Astrocyte of the hippocampus (primary cell): ENCODE measurements at regions not wholly inside any gene's neighbourhood (a gene's known extent, or its start where the extent isn't known, plus 50 kb on each side); places are given as distances from the start of the nearest gene placed in this dataset.

ENCODE experiments used
- DNase-seq: peaks from one replicate; pipeline ENCODE4 v3.0.0; 2011; ENCODE audit warnings: low read depth, low spot score

DNA sequence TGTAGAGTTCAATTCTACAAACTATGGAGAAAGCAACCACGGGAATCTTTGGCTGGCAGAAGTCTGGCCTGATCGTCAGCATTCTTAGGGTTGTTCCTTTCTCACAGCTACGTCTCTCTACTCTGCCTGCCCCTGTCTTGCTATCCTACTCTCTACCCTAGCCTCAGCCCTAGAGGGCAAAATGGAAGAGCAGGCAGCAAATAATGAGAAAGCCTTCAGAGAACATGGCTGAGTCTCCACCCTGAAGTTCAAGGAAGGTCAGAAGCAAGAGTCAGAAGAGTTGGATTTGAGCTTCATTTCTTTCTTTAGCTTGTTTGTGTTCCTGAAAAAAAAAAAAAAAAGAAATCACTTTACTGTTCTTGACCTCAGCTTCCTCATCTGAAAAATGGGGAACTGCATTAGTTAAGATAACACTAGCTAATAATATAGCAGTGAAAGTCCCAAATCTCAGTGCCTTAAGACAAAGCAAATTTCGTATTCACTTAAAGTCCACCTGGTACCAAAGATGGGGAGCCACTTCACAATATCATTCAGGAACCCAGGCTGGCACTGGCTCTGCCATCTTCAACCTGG, 50.2 kb upstream of the CCND2 start:
- DNase-seq, result no peak

DNA sequence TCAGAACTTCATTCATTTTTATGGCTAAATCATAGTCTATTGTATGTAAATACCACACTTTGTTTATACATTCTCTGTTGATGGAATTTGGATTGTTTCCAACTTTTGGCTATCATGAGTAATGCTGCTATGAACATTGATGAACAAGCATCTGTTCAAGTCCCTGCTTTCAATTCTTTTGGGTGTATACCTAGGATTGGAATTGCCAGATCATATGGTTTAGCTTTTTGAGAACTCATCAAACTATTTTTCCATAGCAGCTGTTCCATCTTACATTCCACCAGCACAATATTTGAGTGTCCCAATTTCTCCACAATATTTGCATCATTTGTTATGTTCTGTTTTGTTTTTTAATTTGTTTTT, 52.3 kb upstream of the CCND2 start:
- no peak for DNase-seq

DNA sequence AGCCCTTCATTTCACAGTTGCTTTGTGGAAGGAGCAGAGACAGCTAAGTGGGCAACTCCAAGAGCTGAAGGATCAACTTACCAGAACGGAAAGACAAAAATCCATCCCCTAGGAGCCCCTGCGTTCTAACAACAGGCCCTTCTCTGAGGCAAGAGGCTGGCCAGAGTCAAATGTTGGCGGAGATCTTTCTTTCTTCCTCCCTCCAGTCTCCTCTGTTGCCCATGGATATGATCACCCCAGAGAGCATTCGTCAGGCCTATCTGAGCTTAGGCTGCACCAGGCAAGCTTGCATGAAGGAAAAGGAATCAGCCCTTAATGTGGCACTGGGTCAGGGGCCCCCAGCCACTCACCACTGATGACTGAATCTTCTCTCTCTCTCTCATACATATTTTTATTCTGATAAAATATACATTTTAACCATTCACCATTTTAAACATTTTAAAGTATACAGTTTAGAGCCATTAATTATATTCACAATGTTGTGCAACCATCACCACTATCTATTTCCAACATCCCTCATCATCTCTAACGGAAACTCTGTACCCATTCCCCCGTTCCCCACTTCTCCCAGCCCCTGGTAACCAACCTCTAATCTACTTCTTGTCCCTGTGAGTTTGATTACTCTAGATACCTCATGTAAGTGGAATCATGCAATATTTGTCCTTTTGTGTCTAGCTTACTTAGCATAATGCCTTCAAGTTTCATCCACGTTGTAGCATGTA, 52.9 kb upstream of the CCND2 start:
- no peak for DNase-seq

DNA sequence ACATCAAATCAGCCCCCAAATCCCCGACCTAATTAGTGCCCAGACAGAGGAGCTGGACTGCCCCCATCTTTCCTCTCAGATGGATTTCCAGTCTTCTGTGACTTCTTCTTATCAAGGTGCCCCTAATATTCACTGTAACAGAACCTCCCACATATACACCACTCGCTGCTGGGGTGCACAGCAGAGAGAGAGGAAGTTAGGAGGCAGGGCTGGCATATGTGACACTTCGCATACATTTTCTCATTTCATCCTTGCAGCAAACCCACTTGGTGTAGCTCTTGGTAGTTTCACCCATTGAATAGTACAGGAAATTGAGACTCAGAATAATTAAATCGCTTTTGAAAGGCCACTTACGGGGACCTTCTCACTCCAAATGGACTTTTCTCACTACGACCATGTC, 56.5 kb upstream of the CCND2 start:
- no peak for DNase-seq

DNA sequence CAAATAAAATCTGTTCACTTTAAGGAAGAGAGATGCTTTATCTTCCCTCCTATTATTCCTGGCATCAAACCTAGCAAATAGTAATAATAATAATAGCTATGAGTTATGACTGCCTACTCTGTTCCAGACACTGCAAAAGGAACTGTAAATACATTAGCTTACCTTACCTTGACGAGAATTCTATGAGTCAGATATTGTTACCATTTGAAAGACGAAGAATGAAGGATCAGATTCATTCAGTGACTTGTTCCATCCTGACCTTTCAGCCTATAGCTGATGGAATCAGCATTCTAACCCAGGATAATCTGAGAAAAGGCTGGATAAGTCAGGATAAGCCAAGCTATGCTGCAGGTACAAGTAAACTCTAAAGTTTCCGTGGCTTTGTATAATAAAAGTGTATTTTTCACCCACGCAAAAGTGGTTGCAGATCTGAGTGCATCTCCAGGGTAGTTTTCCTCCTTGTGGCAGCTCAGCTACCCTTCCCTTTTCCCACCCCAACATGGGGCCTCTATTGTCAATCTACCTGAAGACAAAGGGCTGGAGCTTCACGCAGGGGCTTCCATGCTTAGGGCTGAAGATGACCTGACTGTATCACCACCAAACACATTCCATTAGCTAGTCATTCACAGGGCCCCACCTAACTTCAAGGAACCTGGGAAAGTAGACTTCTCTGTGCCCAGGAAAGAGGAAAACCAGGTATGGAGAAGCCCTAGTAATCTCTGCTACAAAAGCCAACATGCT, 57.2 kb upstream of the CCND2 start:
- DNase-seq, result no peak

DNA sequence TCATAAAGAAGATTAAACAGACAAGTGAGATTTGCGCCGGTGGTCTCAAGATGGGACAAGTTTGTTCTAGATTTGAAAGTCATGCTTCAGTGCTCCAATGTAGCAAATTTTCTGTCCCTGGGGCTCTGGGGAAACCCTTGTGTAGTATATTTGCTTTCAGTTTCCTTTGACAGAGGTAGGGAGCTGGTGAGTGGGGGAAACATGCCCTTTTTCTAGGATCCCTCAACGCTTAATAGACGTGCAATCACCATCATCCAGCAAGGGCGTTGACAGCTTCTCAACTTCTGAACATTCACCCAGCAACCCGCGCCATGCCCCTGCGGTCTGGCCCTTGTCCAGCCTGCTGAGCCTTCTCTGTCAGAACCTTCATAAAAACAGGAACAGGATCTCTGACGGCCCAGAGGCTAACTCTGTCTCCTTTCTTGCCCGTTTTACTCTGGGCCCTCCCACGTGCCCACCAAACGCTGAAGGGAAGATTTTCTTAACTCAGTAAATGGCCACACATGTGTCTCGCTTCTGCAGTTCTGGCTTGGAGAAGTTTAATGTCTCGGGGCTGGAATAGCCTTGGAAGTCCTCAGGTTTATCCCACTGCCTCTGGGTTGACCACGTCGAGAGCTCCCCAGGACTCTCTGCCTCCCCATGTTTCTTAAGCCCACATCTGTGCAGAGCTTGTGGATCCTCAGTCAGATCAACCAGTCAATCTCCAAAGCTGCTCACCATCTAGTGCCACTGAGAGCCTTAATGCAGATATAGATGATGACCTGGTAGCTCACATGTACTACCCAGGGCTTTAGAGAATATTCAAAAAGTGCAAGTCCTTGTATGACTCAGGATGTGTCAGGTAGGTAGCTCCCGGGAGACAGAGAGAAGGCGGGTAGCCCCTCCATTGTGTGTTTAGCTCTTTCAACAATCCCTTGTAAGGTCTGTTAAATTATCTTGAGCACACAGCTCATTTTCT, 58.1 kb upstream of the CCND2 start:
- no peak for DNase-seq

DNA sequence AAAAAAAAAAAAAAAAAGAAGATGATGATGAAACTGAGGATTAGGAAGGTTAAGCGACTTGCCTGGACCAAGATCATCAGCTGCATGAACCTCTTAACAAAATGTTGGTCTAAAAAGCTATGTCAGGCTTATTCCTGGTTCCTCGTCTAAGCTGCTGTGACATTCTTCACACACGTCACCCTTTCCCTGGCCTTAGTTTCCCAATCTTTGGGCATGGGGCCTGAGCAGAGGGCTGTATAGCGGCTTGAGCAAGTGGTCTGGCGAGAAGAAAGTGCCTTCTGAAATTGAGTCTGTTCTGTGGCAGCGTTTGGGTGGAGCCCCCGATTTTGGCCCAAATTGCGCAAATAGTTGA, 58.7 kb upstream of the CCND2 start:
- DNase-seq, result no peak

DNA sequence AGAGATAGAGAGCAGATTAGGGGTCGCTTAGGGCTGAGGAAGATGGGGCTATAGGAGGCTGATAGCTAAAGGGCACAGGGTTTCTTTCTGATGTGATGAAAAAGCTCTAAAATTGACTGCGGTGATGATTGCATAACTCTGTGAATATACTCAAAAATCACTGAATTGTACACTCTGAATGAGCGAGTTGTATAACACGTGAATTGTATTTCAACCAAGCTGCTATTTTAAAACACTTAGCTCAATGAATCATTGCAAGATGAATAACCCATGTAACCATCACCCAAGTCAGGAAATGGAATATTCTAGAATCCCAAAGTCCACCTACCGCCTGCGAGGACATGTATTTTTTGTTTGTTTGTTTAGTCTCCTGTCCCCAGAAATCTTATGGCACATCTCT, 60.1 kb upstream of the CCND2 start:
- DNase-seq, result no peak

DNA sequence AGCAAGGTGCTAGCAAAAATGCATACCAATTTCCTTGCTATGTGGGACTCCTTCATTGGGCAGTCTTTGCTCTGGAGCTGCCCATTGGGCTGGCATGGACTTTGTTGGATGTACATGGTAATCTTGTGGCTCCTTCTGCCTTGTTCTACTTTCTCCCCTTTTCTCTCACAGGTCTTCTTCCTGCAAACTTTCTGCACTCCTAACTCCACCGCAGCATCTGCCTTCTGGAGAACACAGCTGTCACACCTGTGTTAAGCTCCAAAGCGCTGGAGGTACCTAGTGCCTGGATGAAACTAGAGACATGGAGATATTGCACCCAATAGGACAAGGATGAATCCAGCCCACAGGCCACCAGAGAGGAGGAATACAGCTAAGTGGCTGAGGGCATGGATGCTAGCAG, 60.7 kb upstream of the CCND2 start:
- DNase-seq, result no peak

DNA sequence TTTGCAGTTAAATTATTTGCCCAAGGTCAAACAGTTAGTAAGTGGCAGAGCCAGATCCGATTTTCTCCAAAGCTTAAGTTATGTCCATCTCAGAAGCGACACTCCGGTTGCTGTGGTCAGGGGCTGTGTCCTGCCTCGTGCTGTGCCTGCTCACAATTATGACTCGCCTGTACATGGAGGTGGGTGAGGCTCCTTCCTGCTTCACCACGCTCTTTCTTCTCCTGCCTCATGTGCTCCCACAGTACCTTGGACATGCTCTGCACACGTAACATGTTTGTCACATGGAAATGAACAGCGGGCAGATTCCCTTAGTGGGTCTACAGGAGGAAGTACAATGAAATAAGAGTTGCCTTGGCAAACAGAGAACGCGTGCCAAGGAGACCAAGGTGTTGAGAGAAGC, 62.2 kb upstream of the CCND2 start:
- DNase-seq, result no peak

DNA sequence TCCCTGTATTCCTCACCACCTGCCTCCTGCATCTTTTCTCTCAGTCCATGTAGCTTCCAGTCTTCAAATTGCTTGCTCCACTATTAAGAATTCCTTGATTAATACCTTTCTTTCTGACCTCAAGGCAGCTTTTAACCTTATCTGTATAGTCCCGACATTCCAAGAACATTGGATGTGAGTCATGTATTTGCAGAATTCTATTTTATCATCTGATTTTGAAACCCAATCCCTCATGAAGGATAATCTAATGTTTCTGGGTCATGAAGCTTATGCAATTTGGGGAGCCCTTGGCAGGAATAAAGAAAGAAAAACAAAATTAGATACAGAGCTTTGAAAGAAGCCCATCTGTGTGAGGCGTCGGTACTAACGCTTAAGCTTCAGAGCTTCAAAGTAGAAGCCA, 63.4 kb upstream of the CCND2 start:
- no peak for DNase-seq

DNA sequence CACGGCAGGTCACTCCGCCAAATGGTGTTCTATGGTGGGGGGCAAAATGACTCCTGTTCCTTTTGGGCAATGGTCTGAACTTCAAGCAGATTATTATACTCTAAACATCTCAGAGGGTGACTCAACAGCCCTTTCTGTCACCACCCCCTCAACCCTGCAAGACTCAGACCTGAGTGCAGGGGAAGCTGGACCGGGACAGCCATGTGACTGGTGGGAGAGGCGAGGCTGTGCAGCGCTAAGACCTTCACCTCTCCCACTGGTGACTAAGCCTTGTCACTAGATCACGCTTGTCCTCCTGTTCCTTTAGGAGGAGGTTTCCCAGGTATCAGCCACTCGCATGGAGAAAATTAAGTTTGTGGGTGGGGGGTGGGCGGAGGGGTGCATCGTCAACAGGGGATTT, 67.1 kb upstream of the CCND2 start:
- no peak for DNase-seq

DNA sequence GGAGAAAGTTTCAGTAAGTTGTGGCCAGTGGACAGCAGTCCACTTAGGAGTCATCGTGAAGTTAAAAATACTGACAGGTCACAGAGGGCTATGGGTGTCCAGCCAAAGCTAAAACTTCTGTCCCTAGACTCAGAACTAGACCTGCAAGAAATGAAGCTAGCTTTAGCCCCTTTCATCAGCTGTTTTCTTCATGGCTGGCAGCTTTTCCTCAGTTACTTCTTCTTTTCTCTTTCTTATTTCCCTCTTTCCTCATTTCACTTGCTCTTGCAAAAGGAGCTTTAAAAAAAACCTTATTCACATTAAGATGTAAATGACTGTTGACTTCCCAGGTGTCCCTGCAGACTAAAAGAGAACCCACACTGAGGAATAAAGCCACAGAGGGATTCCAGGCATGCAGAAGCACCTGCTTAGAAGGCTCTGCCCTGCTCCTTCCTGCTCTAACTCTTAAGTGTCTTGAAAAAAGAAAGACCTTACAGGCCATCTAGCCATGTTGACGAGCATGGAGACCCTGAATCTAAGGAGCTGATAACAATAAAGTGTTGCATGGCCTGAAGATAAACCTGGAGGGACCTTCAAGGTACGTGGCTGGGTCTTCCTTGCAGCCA, 69.7 kb upstream of the CCND2 start:
- DNase-seq, result no peak

DNA sequence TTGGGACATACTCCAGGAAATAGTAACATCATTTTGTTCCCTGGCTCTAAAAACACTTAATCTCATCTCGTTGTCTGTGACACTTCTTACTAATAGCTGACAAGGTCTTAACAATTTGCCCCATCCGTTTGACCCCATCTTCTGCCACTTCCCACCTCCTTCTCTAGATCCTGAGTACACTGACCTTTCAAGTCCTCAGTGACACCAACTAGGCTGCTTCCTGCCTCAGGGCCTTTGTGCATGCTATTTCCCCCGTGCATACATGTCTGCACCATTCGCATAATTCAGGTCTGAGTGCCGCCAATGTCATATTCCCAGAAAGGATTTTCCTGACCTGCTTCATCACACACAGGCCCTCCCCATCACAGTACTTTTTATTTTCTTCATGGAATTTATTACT, 70.6 kb upstream of the CCND2 start:
- DNase-seq, result no peak

DNA sequence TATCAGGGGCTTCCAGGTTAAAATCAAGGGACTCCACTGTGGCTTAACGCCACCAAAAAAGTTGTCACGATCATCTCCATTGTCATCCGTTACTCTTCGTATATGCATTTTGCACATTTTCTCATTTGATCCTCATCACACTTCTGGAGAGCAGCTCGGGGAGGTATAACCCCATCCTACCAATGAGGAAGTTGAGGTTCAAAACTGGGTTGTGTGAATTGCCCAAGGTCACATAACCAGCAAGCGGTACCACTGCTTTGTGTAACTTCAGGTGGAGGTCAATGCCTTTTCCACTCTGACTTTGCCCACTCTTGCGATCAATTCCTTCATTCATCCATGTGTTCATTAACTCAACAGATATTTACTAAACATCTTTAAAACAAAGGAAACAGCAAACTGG, 71.1 kb upstream of the CCND2 start:
- DNase-seq, result no peak

DNA sequence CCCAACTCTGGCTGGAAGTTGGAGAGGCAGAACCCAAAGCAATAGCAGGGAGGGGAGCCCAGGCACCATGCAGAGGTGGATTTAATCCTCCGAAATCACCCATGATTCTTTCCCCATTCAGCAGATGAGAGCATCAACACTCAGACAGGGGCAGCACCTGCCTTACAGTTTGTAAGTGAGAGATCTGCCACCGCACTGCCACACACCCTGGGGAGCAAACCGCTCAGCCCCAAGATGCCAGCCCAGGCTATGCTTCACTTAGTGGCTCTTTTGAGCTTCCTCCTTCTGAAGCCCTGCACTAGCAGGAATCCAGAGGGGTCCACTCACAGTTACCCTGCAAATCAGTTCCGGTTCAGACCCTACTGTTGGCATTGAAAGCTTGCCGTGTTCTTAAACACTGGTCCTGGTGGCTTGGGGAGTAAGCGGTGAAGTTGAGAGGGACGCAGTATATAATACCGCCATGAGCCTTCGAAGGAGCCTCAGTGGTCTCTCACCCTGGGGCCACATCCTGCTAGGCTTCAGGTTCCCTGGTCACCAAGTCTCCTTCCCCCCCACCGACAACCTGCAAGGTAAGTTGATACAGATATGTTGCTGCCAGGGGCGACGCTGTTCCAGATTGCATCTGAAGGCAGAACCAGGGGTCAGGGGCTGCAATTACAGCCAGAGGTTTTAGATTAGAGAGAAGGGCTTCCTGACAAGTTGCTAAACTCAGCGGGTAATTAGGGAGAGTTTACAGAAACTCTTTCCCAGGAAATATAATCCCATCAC, 72.0 kb upstream of the CCND2 start:
- DNase-seq, result no peak

DNA sequence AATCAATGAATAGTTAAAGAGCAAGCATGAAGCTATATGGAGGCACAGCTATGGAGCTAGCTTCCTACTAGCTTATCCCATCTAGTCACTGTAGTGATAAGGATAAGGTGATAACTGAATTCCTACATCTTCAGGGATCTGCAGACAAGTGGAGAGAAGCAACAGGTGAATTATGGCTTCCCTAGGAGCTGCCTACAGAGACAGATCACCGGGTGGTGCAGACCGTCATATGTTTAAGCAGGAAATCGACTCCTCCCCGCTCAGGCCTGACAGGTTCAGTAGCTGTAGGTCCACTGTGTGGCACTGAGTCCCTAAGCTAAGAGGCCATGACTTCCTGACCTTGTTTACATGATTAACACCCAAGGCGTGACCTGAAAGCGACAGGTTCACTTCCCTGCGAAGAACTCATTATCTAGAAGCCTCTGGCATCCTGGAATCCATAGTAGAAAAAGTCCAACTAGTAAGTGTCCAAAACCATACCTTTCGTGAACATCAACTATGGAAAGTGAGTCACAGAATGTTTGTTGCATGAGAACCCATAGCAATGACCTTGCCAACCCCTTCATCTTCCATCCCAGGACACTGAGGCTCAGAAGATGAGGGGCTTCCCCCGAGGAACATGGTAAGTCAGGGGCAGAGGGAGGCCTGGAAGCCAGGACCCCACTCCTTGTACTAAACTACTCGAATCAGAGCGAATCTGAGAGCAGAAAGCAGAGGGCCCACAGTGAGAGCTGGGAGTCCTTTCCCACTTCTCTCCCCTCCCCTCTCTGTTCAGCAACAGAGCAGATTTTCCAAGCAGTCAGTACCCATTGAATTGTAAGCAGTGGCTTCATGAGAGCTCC, 75.4 kb upstream of the CCND2 start:
- no peak for DNase-seq

DNA sequence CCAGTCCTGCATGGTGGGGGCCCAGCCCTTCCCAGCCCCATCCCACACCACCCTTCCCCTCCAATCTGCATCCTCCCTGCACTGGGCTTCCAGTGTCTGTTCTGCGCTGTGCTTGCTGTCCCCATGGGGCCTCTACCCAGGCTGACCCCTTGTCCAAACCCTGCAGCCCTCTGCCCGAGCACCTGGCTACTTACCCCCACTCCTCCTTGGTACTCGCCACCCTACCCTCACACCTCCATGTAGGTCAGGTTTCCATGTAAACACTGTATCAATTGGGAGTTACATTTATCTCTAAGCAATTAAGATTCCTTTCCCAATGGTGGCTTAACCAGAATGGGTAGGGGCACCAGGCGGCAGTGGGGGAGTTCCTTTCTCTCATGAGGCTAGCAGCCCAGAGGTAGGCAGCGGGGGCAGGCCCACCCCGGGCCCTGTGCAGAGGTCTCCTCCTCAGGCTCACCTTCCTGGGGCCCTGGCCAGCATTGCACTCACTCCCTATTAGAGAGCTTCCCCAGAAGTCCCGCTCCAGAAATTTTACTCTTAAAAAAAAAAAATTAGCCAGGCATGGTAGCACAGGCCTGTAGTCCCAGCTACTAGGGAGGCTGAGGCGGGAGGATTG, 76.6 kb upstream of the CCND2 start:
- no peak for DNase-seq

DNA sequence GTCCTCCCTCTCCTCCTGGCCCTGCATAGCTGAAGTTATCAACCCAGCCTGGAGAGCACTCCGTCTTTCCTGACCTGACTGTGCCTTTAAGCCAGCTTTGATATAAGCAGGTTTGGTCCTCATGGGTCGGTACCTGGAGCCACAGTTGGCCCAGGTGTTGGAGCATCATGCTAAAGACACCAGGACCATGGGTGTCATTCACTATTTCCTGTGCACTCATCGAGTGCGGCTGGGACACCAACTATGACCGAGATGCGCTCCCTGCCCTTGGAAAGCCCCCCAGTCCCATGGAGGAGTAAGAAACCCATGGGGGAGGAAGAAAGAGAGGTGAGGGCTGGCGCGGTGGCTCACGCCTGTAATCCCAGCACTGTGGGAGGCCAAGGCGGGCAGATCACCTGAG, 78.9 kb upstream of the CCND2 start:
- DNase-seq, result no peak

DNA sequence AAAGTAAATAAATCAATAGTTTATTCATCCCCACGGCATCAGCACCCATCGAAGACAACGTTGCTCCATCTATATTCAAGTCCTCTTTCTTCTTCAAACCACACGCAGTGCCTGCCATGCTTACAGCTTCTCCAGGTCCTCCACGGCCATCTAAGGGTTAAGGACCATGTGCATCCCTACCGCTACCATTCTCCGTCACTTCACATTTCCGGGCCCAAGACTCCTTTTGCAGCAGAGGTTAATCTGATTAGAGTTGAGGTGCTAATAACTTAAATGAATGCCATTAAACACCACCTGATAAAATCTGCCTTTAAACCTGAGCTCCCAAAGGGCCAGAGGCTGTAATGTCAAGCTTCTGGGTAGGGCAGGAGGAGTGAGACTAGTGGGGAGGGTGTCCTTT, 79.7 kb upstream of the CCND2 start:
- no peak for DNase-seq
